AG04450 (cell line): ENCODE measurements at regions not wholly inside any gene's neighbourhood (a gene's known extent, or its start where the extent isn't known, plus 50 kb on each side); places are given as distances from the start of the nearest gene placed in this dataset.

Experiments used
- CTCF ChIA-PET: fragments of 300-600, 350-600 bp; formaldehyde crosslinking; extraction: SDS; loops from one replicate; lab custom pipeline; 2022; ENCODE audit warnings: antibody characterized with exemption, inconsistent platforms; lab: Charles Lee
- POLR2A ChIA-PET: fragments of 350-600 bp; formaldehyde crosslinking; extraction: SDS; loops from one replicate; lab custom pipeline; 2021; ENCODE audit warnings: antibody characterized with exemption, inconsistent platforms; lab: Yijun Ruan, JAX
- DNase-seq: peaks from one replicate; pipeline ENCODE4 v3.0.0-alpha.2; 2011; ENCODE audit warnings: low read depth, low spot score
- H3K27ac ChIP-seq: one replicate; pipeline ENCODE4 v1.5.1; 2012; ENCODE audit warnings: low read depth, low read length, control low read depth
- H3K27me3 ChIP-seq: one replicate; pipeline ENCODE4 v1.6.0; 2012; ENCODE audit warnings: low read length; ENCODE audit not compliant: control insufficient read depth, insufficient read depth
- H3K4me3 ChIP-seq: 2 replicates; pipeline ENCODE4 v1.5.1; 2011; ENCODE audit warnings: mild to moderate bottlenecking, low read depth, low read length, control low read depth
- H3K9me3 ChIP-seq: 2 replicates; pipeline ENCODE4 v1.5.1; 2012; ENCODE audit warnings: low read length; ENCODE audit not compliant: control insufficient read depth, insufficient read depth
- TF ChIP-seq, protein P1 (sequence below): IDR thresholded peaks from 2 replicates; pipeline ENCODE4 v1.5.1; 2011; ENCODE audit warnings: low read depth, low read length, control low read depth, inconsistent platforms

GRCh38 chr1:217373761-217374701 is 256.9 kb downstream of the GPATCH2 start:
- POLR2A ChIA-PET, result no interaction called here
- no peaks in the 10 kb centered on the region for H3K27me3 ChIP-seq
- no peak overlapping the region for H3K4me3 ChIP-seq
- CTCF ChIA-PET, result interaction anchor here (0.6 kb wide), 1 partner anchor 805 kb away, joined by 3 read pairs; no protein-coding TSS in a partner anchor
- DNase-seq, result no peak
- no peak overlapping the region for H3K27ac ChIP-seq
- peaks cover 15% of the 10 kb centered on the region for H3K9me3 ChIP-seq
- TF ChIP-seq, protein P1, sequence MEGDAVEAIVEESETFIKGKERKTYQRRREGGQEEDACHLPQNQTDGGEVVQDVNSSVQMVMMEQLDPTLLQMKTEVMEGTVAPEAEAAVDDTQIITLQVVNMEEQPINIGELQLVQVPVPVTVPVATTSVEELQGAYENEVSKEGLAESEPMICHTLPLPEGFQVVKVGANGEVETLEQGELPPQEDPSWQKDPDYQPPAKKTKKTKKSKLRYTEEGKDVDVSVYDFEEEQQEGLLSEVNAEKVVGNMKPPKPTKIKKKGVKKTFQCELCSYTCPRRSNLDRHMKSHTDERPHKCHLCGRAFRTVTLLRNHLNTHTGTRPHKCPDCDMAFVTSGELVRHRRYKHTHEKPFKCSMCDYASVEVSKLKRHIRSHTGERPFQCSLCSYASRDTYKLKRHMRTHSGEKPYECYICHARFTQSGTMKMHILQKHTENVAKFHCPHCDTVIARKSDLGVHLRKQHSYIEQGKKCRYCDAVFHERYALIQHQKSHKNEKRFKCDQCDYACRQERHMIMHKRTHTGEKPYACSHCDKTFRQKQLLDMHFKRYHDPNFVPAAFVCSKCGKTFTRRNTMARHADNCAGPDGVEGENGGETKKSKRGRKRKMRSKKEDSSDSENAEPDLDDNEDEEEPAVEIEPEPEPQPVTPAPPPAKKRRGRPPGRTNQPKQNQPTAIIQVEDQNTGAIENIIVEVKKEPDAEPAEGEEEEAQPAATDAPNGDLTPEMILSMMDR, result no peak

GRCh38 chr1:217372049-217372970 is 258.6 kb downstream of the GPATCH2 start:
- Histone ChIP-seq H3K27me3 (no peaks in the 10 kb centered on the region), H3K9me3 (peaks cover 15% of the 10 kb centered on the region), H3K27ac (no peak overlapping the region), H3K4me3 (no peak overlapping the region)
- ChIA-PET POLR2A (no interaction called here), CTCF (no interaction called here)
- TF ChIP-seq, protein P1, result no peak
- DNase-seq, result no peak

DNA sequence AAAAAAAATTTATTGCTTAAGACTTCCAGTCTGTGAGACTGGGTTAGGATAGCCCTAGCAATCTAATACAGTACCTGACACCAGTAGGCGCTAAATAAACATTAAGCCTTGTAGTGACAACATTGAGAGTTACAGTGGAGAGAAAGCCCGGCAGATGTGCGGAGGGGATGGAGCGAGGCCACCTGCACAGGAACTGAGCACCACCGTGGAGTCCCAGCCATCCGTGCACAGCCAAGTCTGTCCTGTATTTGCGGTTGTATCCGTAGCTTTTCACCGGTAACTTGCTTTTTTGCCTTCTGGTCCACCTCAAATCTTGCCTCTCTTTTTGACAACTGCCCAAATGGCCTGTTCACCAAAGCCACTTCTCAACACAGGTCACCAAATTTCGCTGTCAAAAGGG is 260.1 kb downstream of the GPATCH2 start:
- ChIA-PET POLR2A (no interaction called here), CTCF (no interaction called here)
- H3K27ac ChIP-seq, result no peak overlapping the region
- H3K9me3 ChIP-seq, result peaks cover 15% of the 10 kb centered on the region
- DNase-seq, result no peak
- TF ChIP-seq, protein P1, result no peak
- no peaks in the 10 kb centered on the region for H3K27me3 ChIP-seq
- no peak overlapping the region for H3K4me3 ChIP-seq

DNA sequence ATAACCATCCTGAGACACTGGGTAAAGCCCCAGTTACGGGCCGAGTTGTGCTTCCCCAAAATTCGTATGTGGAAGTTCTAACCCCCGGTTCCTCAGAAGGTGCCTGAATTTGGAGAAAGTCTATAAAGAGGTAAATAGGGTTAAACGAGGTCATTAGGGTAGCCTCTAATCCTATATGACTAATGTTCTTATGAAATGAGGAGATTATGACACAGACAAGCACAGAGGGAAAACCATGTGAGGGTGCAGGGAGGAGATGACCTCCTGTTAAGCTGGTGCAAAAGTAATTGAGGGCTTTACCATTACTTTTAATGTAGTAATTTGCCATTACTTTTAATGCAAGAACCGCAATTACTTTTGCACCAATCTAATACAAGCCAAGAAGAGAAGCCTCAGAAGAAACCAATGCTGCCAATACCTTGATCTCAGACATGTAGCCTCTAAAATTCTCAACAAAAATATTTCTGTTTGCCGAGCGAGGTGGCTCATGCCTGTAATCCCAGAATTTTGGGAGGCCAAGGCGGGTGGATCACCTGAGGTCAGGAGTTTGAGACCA is 260.8 kb downstream of the GPATCH2 start:
- TF ChIP-seq, protein P1, result no peak
- POLR2A ChIA-PET, result no interaction called here
- H3K9me3 ChIP-seq, result peaks cover 15% of the 10 kb centered on the region
- no peaks in the 10 kb centered on the region for H3K27me3 ChIP-seq
- DNase-seq, result no peak
- CTCF ChIA-PET, result no interaction called here
- H3K27ac ChIP-seq, result no peak overlapping the region
- no peak overlapping the region for H3K4me3 ChIP-seq
